ENCODE measurements at regions not wholly inside any gene's neighbourhood (a gene's known extent, or its start where the extent isn't known, plus 50 kb on each side); places are given as distances from the start of the nearest gene placed in this dataset.

DNA sequence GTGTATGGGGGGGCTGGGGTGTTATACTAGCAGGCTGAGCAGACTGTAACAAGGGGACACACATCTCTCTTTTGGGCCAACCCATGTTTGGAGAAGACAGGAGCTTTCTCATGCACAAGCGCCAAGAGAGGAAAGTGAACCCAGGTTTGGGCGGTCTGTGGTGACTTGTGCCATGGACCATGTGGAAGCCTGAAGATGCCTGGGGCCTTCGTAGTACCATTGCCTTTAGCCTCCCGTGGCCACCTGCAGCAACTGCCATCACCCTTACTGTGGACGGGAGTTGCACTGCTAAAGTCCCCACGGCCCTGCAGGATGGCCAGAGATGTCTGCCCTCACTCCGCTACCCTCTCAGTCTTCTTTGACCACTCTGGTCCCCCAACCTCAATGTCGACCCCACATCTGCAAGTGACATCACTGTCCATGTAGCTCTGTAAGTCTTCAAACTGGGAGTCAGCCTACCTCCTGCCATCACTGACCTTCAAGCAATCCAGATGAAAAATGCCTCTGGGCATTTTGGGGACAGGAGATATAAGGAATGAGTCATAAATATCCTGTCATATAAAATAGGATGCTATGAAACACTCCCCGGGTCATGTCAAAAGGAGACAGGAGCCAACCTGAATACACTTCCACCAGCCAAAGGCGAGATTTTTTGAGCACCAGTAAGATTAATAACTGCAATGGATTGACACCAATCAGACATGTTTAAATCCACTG is 74.7 kb upstream of the C15orf39 start:
- H3K36me3 Mint-ChIP-seq (ENCODE audit: low read depth), result no peaks in the 10 kb centered on the region
- H3K9me3 Mint-ChIP-seq, result peaks cover 4% of the 10 kb centered on the region

DNA sequence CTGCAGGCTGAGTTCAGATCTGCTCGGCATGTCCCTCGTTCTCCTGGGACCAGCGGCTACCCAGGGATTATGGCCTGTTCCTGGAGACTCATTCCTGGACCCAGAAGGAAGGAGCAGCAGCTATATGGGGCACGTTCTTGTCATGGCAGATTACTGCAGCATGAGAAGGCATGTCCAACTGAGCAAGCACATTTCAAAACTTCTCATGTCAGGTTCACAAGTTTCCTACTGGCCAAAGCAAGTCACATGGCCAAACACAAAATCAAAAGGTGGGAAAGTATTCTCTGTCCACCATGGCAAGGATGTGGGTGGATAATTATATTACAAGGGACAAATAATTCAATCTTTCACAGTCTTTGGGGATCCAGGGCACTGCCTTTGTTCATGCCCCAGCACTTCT is 71.9 kb upstream of the C15orf39 start:
- Histone ChIP-seq H3K36me3 (ENCODE audit: control insufficient read depth, insufficient read depth, low read length) (no peaks in the 10 kb centered on the region), H3K9ac (ENCODE audit: extremely low read depth, low read length, poor library complexity, severe bottlenecking) (no peak overlapping the region), H3K9me3 (ENCODE audit: control insufficient read depth, low read length) (no peaks in the 10 kb centered on the region), H3K27me3 (ENCODE audit: control insufficient read depth, insufficient read depth, low read length, poor library complexity, severe bottlenecking) (no peaks in the 10 kb centered on the region), H3K27ac (ENCODE audit: low read depth, low read length) (no peak overlapping the region), H3K4me3 (ENCODE audit: low read length) (no peak overlapping the region), H3K4me1 (ENCODE audit: control insufficient read depth, insufficient read depth, low read length) (no peaks in the 10 kb centered on the region)
- no peak overlapping the region for H3K4me3 Mint-ChIP-seq
- 95% methylated on average over 4 of the region's 4 CpGs for WGBS, 2 experiments (ENCODE audit: insufficient coverage in 1 of 2, insufficient read length in 1 of 2)
- no peaks in the 10 kb centered on the region for H3K27me3 Mint-ChIP-seq (ENCODE audit: insufficient read depth)
- H3K27ac Mint-ChIP-seq, result no peak overlapping the region
- peaks cover 2% of the 10 kb centered on the region for H3K9me3 Mint-ChIP-seq
- H3K4me1 Mint-ChIP-seq, result no peaks in the 10 kb centered on the region
- DNase-seq, result peak; percentile 38
- no peaks in the 10 kb centered on the region for H3K36me3 Mint-ChIP-seq (ENCODE audit: low read depth)
- TF ChIP-seq, protein P1, sequence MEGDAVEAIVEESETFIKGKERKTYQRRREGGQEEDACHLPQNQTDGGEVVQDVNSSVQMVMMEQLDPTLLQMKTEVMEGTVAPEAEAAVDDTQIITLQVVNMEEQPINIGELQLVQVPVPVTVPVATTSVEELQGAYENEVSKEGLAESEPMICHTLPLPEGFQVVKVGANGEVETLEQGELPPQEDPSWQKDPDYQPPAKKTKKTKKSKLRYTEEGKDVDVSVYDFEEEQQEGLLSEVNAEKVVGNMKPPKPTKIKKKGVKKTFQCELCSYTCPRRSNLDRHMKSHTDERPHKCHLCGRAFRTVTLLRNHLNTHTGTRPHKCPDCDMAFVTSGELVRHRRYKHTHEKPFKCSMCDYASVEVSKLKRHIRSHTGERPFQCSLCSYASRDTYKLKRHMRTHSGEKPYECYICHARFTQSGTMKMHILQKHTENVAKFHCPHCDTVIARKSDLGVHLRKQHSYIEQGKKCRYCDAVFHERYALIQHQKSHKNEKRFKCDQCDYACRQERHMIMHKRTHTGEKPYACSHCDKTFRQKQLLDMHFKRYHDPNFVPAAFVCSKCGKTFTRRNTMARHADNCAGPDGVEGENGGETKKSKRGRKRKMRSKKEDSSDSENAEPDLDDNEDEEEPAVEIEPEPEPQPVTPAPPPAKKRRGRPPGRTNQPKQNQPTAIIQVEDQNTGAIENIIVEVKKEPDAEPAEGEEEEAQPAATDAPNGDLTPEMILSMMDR (conservative IDR thresholded peaks at IDR 0.05), result no peak

More for the DNA sequence above, 74.7 kb upstream of the C15orf39 start:
- Mint-ChIP-seq H3K4me1 (peaks cover 9% of the 10 kb centered on the region), H3K4me3 (no peak overlapping the region), H3K27ac (no peak overlapping the region), H3K27me3 (ENCODE audit: insufficient read depth) (no peaks in the 10 kb centered on the region)
- WGBS, 2 experiments (ENCODE audit: insufficient coverage in 1 of 2, insufficient read length in 1 of 2), result 93 to 95% methylated on average over 6 to 10 of the region's 10 CpGs
- Histone ChIP-seq H3K9ac (ENCODE audit: extremely low read depth, low read length, poor library complexity, severe bottlenecking) (no peak overlapping the region), H3K27ac (ENCODE audit: low read depth, low read length) (no peak overlapping the region), H3K9me3 (ENCODE audit: control insufficient read depth, low read length) (no peaks in the 10 kb centered on the region), H3K27me3 (ENCODE audit: control insufficient read depth, insufficient read depth, low read length, poor library complexity, severe bottlenecking) (no peaks in the 10 kb centered on the region), H3K4me1 (ENCODE audit: control insufficient read depth, insufficient read depth, low read length) (no peaks in the 10 kb centered on the region), H3K36me3 (ENCODE audit: control insufficient read depth, insufficient read depth, low read length) (no peaks in the 10 kb centered on the region), H3K4me3 (ENCODE audit: low read length) (no peak overlapping the region)
- no peak for DNase-seq
- TF ChIP-seq, protein P1 (conservative IDR thresholded peaks at IDR 0.05), result no peak

DNA sequence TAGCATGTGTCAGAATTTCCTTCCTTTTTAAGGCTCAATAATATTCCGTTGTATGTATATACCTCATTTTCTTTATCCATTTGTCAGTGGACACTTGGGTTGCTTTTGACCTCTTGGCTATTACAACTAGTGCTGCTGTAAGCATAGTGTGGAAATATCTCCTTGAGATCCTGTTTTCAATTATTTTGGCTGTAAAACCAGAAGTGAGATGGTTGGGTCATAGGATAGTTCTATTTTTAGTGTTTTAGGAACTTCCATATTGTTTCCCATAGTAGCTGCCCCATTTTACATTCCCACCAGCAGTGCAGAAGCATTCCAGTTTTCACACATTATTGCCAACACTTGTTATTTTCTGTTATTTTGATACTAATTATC is 70.4 kb upstream of the C15orf39 start:
- H3K36me3 Mint-ChIP-seq (ENCODE audit: low read depth), result no peaks in the 10 kb centered on the region
- no peaks in the 10 kb centered on the region for H3K4me1 Mint-ChIP-seq
- H3K9me3 Mint-ChIP-seq, result peaks cover 2% of the 10 kb centered on the region
- Histone ChIP-seq H3K4me1 (ENCODE audit: control insufficient read depth, insufficient read depth, low read length) (no peaks in the 10 kb centered on the region), H3K27me3 (ENCODE audit: control insufficient read depth, insufficient read depth, low read length, poor library complexity, severe bottlenecking) (no peaks in the 10 kb centered on the region), H3K9me3 (ENCODE audit: control insufficient read depth, low read length) (peaks cover 5% of the 10 kb centered on the region), H3K27ac (ENCODE audit: low read depth, low read length) (no peak overlapping the region), H3K36me3 (ENCODE audit: control insufficient read depth, insufficient read depth, low read length) (no peaks in the 10 kb centered on the region), H3K9ac (ENCODE audit: extremely low read depth, low read length, poor library complexity, severe bottlenecking) (no peak overlapping the region), H3K4me3 (ENCODE audit: low read length) (no peak overlapping the region)
- WGBS, 2 experiments (ENCODE audit: insufficient coverage in 1 of 2, insufficient read length in 1 of 2), result 100% methylated on average over 1 of the region's 1 CpG; no CpG with 5 or more reads in 1 of the 2 experiments
- TF ChIP-seq, protein P1 (conservative IDR thresholded peaks at IDR 0.05), result no peak
- no peak for DNase-seq
- H3K27ac Mint-ChIP-seq, result no peak overlapping the region
- H3K4me3 Mint-ChIP-seq, result no peak overlapping the region
- peaks cover 8% of the 10 kb centered on the region for H3K27me3 Mint-ChIP-seq (ENCODE audit: insufficient read depth)

Measured in endodermal cell (in vitro differentiated cells).